GM18873 (cell line): ENCODE measurements at regions not wholly inside any gene's neighbourhood (a gene's known extent, or its start where the extent isn't known, plus 50 kb on each side); places are given as distances from the start of the nearest gene placed in this dataset.

Source experiments
- ATAC-seq: cut with Tn5 transposase; IDR thresholded peaks from one replicate; pipeline ENCODE4 v1.9.1; 2021; ENCODE audit warnings: mild to moderate bottlenecking, moderate library complexity, moderate number of reproducible peaks; ENCODE audit not compliant: unreplicated experiment, low FRiP score

DNA sequence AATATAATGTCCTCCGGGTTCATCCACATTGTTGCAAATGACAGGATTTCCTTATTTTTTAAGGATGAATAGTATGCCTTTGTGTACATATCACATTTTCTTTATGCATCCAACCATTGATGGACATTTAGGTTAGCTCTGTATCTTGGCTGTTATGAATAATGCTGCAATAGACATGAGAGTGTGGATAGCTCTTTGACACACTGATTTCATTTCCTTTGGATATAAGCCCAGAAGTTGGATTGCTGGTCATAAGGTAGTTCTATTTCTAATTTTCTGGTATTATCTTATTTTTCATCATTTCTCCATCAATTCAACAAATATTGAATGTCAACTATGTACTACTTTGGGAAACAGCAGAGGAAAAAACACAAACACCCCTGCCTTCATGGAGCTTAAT is 423.3 kb downstream of the MTX2 start:
- ATAC-seq, result no peak

DNA sequence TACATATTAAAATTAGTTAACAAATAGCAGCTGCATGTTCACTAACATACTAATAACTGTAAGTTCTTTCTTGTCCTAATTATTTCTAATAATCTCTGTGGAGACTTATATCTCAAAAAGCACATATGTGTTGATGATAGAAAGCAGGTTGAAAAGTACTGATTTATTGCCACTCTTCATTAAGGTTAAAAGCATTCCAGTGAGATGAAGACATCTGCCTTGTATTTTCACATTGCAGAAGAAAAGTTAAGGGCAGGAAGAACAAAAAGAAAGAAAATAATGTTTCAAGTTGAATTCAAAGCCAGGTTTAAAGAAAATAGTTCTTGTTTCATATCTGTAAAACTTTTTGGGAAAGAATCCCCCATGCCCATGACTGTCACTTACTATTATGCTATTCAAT is 429.9 kb downstream of the MTX2 start:
- ATAC-seq, result no peak

DNA sequence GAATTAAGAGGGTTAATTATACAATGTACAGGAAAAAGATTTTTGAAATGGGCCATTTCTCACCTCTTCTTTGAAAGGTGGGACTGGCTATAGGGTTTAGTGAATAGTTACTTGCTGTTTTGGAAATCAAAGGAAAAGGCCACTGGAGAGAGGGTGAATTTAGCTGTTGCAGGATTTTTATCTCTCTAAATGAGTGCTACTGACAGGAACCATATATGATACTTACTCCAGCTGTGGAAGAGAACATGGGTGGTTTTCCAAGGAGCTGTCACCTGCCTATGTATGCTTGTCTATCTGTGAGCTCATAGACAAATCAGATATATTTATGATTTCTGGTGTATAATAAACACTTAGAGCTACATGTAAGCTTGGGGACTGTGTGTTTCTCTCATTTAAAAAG is 430.4 kb downstream of the MTX2 start:
- no peak for ATAC-seq

- ATAC-seq, result no peak
Measured at GRCh38 chr2:176702131-176702530, 432.9 kb downstream of the MTX2 start.

- ATAC-seq, result no peak
Measured at GRCh38 chr2:176704282-176704858, 435.1 kb downstream of the MTX2 start.

- no peak for ATAC-seq
Measured at GRCh38 chr2:176709149-176709951, 440.1 kb downstream of the MTX2 start.

DNA sequence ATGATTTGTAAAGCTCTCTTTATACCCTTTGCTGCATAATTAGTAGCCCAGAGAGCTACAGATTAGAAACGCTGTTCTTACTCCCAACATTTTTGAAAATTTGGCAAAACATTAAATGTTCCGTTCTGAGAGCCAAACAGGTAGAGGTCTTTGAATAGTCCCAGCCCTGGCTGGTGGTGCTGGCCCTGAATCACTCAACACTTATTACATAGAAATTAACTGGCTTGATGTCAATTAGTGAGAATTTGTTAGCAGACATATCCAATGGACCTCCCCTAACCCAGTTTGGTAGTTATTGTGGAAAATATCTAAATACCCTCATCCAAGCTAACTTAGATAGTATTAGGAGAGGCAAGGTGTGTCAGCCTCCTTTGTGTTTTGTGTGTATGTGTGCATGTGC is 440.7 kb downstream of the MTX2 start:
- no peak for ATAC-seq

DNA sequence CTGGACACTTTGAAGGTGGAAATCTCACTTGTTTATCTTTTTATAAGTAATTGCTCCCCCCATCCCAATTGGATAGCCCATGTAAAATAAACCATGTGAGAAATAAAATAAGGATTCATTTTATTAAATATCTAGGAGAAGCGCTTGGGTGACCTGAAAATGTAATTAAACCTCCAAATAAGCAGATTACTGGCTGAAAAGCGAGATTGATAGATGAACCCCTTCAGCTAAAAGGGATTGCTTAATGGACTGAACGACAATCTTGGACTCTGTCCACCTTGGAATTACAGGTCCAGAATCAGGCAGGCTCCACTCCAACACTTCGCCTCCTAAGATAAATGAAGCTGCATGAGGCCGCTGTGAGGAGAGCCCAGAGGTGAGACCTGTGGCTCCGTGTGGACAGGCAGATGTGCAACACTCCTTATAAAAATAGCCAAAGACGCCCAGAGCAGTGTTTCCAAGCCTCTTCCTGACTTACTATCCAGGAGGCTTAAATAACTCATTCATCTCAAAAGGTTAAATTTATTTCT is 441.5 kb downstream of the MTX2 start:
- ATAC-seq, result no peak

DNA sequence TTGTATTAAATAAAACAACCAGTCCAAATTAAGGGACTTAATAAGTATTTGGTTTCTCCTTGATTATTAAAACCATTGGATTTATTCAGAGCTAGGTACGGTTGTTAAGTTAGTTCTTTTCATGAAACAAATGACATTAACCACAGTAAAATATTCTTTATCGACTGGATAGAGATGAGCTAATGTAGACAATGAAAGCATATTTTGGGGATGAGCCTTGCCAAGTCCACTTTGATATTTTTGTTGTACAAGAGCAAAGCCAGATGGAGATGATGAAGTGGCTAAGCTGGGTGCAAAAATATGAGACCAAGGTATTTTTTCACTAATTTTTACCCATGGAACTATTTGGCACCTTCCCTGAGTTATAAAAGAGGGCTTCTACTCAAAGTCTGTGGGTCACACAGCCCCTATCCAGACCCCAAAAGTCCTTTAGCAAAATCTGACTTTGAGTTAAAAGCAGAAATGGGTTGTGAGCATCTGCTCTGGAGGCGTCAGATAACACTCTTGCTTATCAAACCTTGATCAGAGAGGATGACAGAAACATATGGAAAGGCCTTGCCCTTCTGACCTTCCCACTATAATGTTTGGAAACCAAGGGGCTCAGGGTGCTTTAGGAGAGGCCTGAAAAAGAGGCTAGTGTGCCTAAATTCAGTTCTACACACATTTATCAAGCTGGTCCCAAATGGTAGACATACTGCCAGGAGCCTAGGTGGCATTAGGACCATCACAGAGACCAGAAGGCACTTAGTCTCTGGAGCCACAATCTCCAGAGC is 456.8 kb downstream of the MTX2 start:
- ATAC-seq, result no peak

DNA sequence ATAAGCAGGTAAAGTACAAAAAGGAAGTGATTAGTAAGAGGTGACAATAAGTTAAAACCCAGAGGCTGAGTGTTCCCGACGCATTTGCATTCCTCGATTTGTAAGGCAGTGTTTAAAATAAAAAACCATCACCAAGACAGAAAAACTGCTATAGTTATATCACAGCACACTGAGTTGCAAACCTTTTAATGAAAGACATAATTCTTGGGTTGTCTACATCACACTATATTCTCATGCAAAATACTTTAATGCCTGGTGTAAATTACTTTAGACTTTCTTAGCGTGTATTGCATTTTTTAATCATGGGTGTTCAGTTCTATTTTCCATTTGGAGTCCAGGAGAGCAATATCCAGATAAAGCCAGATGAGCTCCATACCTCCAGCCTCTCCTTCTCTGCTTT is 458.5 kb downstream of the MTX2 start:
- ATAC-seq, result no peak

DNA sequence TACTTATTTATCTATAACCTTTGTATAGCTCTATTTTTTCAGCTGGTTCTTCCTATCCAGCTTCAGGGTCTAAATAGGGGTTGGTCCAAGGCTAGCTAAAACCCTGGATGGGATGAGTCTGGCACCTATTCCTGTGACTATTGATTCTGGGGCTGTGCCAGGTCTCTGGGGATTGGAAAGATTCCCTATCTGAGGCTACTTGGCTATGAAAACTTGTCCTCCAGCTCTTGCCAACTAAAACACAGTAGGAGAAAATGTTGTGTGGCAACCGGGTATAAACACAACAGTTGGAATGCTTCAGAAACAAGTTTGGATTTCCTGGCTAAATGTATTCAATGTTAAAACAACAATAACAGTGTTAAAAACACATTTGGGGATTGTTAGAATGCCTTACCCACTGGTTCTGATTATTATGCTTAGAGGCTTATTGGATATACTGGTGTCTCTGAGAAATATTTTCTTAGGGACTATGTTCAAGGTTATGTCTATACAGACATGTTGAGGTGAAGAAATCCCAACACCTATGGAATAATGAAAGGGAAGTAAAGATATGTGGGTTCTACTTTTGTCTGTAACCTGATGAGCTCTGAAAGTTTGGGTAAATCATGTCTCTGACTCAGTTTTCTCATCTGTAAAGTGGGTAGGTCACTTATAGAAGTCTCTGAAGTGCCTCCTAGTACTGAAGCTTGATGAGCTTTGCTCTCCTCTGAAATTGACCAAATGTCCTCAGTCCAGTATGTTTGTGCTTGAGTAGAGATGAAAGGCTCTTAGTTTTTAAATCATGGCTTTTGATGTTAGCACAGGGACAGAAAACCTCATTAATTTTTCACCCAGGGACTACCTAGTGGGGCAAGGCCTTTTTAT is 460.7 kb downstream of the MTX2 start:
- no peak for ATAC-seq

DNA sequence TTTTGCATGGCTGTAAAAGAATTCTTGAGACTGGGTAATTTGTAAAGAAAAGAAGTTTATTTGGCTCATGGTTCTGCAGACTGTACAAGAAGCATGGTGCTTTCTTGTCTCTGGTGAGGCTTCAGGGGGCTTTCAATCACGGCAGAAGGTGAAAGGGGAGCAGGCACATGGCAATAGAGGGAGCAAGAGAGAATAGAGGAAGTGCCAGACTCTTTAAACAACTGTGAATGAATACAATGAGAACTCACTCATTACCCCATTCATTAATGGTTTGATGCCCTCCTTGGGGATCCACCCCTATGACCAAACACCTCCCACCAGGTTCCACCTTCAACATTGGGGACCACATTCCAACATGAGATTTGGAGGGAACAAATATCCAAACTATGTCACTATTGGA is 463.5 kb downstream of the MTX2 start:
- ATAC-seq, result no peak

DNA sequence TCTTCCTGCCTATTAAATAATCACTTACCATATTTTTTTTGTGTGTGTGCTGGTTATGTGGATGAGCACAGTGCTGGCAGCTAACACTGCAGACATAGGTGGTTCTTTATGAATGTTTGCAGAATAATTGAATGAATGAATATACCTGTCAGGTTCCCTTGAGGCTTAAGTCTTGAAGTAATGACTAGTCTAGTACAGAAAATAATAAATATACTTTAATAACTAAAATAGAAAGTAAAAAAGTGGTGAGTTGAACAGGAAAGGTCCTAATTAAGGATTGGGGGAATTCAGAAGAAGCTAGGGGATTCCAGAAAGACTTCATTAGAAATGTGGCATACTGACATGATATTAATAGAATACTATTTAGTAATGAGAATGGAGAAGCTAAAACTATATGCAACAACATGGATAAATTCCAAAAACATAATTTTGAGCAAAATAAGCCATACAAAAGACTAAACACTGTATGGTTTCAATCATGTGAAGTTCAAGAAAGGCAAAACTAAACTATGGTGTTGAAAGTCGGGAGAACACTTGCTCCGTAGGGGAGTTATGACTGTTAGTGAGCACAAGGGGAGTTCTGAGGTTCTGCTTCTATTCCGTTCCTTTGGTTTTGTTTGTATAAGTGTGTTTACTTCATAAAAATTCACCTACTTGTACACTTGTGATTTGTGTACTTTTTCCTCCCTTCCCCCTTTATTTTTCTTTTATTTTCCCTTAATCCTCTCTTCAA is 464.6 kb downstream of the MTX2 start:
- no peak for ATAC-seq

- no peak for ATAC-seq
Measured at GRCh38 chr2:176734868-176735267, 465.6 kb downstream of the MTX2 start.

GRCh38 chr2:176742271-176742670 is 470.3 kb upstream of the HNRNPA3 start:
- no peak for ATAC-seq

- ATAC-seq, result no peak
Measured at GRCh38 chr2:176743671-176744070, 468.9 kb upstream of the HNRNPA3 start.

DNA sequence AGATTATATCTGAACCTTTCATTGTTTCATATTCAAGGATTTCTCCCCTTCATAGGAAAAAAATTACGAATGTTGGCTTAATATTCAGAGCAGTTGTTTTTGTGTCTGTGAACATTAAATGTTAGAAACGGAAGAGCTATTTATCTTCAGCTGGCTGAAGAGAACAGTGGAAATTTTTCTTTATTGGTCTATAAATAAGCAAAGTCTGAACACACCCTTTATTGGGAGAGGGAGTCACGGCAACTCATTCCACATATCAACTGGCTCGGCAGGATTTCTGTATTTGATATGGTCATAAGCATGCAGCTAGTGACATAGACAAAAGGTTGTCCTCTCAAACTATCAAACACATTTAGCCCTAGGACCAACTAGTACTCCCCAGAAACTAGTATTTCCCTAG is 468.4 kb upstream of the HNRNPA3 start:
- ATAC-seq, result no peak

DNA sequence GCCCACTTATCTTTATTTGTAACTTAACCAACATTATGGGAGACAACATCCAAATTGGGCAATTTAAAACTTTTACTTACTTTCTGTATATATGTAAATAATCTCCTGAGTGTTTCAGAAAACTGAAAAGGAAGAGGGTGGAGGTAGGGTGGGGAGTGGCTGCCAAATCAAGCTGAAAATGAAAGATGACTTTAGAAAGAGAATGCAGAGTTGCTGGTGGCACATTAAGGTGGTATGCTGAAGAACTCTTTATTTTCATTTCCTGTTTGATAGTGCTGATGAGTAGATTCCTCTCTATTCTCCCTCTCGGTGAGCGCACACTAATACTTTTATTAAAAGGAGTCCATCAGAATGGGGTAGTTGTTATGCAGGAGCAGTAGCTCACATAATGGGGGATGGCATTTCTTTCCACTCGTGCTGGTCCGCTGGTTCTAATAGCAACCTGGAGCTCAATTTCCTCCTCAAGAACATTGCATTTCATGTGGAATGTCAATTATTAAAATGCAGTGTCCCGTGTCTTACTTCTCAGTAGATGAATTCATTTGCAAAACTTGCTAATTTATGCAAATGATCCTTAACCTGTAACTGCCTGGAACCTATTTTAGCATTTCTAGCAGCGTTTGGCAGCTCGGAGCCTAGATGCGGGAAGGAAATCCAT is 466.9 kb upstream of the HNRNPA3 start:
- peak; percentile 78 for ATAC-seq

- ATAC-seq, result no peak
Measured at GRCh38 chr2:176746411-176746810, 466.2 kb upstream of the HNRNPA3 start.
